SKM-1 treated with dmso at 0.1 percent for 144 hours (cell line): ENCODE measurements at regions not wholly inside any gene's neighbourhood (a gene's known extent, or its start where the extent isn't known, plus 50 kb on each side); places are given as distances from the start of the nearest gene placed in this dataset.

Source experiments
- DNase-seq: peaks from one replicate; lab custom pipeline; 2025; ENCODE audit not compliant: unreplicated experiment; lab: John Stamatoyannopoulos, UW

DNA sequence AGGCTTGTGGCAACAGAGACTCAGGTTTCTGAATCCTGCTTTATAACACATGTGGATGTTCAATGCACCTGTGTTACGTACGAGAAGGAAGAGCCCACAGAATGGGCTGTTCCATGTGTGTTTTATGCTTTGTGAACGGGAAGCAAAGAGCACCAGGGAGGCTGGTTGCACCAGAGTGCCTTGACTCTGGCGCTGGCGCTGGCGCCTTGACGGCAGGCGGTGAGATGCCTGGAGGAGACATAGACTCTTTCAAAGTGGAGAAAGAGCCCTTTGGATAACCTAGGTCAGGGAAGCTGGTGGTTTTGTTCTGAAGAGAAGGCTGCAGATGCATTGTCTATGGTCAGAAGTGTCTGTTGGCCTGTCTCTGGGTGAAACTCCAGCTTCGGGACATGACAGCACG is 80.2 kb upstream of the APCDD1 start:
- no peak for DNase-seq

DNA sequence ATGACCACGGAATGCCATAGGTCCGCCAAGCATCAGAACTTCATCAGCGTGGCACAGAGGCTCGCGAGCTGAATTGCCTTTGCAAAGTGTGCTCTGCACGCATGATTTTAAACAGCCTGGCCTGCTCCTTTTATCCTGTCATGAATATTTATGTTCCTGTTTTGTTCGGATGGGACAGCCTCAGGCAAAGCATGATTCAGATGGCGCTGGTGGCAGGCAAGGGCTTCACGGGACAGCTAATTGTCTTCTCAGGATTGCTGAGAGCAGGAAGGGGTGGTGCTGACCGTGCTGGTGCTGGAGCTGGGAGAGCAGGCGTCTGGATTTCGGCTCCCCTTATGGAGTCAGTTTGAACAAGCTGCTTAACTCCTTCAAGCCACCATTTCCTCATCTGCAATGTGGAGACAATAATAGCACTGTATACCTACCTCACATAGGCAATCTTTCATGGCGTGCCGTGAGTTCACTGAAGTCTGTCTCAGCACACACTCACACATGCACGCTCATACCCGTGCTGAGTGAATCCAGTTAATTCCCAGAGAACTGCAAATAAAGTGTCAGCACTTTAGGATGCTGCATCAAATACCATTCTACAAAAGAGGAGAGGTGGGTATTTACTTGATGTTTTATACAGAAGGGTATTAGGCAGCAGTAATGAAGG is 79.7 kb upstream of the APCDD1 start:
- DNase-seq = no peak

DNA sequence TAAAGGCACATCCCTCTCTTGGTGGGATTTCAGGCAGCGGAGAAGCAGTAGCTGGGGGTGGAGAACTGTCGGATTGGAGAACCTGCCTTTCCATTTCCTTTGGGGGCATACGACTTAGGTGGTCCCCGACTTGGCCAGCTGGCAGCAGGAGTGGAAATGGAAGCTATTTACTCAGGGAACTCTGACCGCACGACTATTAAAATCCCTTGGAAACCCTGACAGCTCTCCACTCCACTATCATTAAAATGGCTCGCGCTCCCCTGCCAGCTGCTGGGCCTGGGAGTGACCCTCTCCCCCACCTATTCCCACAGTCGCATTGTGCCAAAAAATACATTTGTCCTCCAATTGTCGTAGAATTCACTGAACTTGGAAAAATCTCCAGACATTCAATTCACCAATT is 77.7 kb upstream of the APCDD1 start:
- no peak for DNase-seq

DNA sequence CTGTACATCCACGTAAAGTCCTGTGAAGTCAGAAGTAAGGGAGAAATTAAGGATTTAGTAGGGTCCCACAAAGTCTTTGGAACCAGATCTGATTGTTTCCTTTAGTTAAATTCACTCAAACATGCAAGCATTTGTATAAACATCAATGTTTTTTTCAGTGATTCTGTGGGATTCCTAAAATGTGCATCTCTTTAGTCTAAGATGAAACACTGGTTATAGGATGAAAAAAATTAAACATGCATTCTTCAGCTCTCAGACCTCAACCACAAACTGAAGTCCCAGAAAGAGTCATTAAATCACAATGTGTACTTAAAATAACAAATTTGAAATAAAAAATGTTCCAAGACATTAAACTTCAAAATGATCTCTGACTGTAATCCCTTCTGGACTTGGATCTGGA is 76.5 kb upstream of the APCDD1 start:
- no peak for DNase-seq

DNA sequence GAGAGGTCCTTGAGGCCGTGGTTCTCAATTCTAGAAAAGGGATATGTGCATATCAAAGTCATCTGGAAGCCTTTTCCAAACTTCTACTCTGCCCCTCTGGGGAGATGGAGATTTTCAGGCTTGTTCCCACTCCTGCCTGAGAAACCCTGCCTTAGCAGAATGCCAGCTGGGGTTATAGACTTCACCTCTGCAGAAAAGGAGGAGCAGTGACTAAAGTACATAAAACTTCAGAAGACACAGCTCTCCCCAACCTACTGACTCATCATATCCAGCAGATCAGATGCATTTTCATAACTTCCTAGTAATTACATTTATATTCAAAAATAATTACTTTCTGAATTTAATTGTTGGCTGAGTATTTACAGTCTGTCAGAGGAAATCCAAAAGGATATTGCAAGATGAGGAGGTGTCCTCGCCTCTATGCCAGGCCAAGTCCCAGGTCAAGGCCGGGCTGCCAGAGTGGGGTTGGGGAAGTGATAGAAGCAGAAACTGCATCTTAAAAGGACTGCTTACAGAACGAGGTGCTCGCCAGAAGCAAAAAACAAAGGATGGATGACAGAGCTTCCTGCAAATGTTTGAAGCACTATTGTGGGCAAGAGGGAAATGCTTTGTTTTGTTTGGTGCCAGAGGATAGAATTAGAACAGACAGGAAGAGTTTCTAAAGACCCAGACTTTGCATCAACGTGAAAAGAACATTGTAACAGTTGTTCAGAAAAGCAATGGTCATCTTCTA is 75.6 kb upstream of the APCDD1 start:
- no peak for DNase-seq

DNA sequence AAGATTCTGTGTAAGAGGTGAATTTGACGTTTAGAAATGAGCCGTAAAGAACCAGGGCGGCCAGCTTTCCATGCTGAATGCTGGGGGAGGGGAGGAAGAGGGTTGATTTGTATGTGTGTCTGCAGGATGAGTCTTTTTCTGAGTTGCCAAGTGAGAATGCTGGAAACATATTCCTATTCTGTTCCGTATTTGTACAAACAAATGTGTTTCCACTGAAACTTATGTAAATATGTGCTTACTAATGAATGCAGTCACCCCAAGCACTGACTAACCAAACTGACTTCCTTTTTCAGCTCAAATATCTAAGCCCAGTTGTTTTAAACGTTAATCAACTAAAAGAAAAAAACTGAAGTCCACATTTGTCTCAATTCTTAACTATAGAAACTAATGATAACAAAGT is 74.9 kb upstream of the APCDD1 start:
- DNase-seq = no peak

DNA sequence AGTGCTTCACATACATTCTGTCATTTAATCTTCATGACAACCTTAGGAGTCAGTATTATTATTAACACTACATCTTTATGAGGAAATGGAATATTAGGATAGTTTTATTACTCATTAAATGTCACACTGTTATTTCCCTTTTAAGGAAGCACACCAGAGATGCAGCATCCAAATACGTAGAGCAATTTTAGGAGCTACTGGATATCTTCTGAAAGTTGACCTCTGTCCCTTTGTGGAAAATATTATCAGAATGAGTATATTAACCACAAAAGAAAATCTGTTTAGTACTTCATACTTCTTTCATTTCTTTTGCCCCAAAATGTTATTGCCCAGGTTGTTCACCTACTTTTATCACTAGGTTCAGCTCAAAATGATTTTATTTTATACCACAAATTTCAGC is 72.9 kb upstream of the APCDD1 start:
- DNase-seq = no peak

DNA sequence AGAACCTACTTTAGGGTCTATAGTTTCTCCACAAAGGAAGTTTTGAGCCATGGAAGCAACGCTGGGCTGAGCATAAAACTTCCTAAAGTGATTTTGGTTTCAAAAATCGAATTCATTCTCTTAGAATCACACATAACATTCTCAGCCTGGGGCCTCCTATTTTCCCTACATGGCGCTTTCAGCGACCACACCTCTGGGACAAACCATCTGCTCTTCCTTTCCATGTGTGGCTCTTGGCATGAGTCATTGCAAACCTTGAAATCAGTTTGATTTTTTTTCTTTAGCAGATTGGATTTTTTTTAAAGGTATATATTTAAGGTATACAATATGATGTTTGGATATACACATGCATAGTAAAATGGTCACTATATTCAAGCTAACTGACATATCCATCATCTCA is 72.5 kb upstream of the APCDD1 start:
- DNase-seq = no peak

DNA sequence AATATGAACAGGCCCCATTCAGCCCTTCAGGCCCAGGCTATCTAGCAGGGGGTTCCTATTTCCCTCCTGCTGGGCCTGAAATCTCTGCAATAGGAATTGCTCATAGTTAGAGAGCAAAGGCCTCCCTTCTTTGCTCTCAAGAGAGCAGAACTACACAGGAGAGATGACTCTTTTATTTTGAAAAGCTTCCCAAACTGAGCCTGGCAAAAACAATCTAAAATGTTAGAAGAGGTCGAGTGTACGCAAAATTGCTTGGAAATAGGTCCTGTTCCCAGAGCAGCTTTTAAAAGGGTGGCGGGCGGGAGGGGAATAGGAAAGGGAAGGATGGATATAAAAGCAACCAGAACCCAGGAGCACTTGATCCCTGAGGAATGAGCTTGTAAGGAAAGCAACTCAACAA is 68.4 kb upstream of the APCDD1 start:
- no peak for DNase-seq

DNA sequence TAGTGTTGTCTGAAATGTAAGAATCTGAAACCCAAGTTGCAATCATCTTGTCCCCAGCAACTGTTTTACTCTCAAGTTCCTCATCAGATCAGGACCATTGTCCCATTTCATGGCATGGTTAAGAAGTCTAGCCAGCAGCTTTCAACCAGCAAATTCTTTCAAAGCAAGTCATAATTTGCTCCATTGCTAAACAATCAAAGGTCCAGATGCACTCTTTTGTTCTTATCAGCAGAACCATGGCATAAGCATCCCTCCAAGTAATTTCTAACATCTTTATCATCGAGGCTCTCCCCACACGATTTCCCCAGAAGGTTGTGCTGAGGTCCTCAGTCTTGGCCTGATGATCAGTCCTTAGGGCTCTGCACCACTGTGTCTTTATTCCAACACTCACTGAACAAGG is 67.5 kb upstream of the APCDD1 start:
- DNase-seq = no peak

DNA sequence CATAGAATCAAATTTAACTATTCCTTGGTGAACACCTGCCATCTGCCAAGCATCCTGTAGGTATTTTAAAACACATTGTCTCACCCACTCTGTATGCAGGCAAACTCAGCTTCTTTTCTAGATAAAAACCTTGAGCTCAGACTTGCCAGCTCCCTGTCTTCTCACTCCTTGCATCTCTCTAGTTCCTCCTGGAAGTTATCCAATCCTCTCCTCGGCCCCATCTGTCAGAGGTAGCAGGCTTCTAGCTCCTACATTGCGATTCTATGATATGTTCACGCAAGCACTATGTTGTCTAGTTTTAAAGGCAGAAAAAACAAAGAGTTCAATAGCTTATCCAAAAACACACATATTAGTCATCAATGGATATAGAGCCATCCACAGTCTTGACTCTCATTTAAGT is 67.0 kb upstream of the APCDD1 start:
- DNase-seq = no peak

DNA sequence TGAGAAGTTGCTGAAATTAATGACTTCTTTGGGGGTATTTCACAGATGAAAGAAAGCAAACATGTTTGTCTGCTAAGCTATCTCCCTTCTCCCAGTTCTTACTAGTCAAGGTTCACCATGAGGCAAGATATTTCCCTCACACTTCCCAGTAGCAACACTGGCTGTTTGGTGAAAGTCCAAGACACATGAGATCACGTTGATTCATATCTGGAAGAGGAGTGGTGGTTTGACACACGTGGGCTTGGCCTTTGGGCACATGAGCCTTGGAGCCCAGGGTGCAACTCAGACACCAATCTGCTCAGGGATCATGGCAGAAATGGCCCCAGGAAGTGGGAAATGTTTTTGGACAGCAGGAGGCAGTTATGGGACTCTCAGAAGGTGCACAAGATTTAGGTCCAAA is 66.1 kb upstream of the APCDD1 start:
- DNase-seq = no peak

DNA sequence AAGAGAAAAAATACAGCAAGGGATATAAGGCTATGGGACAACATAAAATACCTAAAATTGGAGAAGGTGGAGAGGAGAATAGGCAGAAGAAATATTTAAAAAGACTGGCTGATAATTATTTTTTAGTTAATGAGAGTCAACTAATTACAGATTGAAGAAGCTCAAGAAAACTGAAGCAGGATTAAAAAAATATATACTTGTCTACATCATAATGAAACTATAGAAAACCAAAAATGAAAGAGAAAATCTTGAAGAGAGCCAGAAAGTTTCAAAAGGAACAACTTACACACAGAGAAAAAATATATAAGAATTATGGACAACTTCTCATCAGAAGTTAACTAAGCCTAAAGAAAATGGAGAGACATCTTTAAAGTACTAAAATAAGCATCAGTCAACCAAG is 62.9 kb upstream of the APCDD1 start:
- no peak for DNase-seq

DNA sequence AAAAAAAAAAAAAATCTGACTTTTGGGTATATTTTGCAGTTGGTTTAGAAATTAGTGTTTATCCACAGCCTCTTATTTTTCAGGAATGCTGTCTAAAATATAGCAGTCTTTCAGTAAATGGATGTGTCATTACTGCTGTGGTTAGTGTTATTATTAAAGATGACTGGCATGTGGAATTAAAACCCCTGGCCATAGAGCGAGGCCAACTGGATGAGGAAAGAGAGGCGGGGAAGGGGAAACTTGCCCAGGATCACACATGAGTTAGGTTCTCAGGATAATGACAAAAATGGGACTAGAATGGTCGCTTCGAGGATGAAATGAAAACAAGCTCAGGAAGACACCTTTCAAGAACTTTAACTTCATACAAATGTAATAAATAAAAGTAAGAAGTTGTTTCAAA is 57.4 kb upstream of the APCDD1 start:
- no peak for DNase-seq

DNA sequence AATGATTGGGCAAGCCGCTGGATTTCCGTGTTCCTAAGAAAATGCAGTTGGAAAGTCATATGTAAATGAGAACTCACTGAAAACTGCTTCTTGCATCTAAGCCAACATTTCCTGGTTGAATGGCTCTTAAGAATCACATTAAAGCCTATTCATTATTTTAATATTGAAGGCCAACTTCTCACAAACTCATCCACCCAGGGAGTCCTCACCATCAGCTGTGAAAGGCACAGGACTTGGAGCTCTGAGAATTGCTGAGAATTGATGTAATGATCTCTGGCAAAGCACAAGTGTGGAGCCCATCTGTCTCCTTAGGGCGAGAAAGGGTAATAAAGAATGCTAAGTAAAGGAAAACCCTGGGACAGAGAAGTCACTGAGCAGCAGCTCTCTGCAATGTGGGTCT is 55.9 kb upstream of the APCDD1 start:
- DNase-seq = no peak

DNA sequence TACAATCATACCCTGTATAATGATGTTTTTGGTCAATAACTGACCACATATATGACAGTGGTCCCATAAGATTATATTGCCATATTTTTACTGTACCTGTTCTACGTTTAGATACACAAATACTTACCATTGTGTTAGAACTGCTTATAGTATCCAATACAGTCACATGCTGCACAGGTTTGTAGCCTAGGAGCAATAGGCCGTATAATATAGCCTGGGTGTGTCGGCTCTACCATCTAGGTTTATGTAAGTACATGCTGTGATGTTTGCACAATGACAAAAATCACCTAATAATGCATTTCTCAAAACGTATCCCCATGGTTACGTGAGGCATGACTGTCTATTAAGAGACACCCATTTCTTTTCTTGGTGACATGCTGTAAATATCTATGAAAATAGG is 55.0 kb upstream of the APCDD1 start:
- DNase-seq = no peak

DNA sequence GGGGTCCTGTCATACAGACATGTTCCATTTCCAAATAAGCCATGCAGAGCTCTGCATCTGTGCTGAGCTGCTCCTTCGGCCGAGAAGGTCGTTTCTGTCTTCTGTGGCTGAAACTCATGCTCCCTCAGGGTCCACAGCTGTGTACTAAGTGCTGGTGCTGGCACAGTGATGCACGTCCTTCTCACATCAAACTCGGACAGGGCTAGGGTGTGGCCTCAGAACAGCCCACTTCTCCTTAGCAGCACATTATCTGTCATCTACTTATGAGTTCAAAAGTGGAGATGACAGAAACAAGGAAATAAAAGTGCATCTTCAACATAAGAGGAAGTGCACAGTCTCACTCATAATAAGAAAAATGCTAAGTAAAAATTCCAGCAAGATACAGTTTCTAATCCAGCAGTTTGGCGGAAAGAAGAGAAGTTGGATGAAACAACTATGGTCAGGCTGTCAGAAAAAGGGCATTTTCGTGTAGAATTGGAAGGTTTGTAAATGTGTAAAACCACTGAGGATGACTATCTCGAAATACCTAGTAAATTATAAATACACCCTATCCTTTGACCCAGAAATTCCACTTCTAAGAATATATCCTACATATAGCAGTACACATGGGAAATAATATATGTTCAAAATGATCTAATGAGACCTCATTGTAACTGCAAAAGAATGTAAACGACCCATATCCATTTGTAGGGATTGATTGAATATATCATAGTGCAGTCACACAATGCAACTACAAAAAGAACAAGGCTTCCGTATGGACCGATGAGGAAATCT is 53.7 kb upstream of the APCDD1 start:
- no peak for DNase-seq

DNA sequence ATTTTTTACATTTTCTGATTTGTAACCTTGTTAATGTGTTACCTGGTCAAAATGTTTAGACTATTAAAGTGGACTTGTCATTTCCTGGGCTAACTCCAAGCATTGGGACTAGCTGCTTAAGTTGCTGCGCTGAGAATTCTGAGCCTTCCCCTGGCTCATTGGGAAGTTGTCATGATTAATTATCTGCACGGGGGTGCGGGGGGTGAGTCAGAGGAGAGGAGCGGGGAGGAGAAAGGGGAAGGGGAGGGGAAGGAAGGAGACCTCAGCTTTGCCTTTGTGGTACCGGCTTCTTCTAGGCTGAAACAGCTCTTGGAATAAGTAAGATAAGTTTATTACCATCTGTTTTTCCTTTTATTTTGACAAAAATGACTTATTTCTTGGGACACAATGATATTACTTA is 52.9 kb upstream of the APCDD1 start:
- no peak for DNase-seq

DNA sequence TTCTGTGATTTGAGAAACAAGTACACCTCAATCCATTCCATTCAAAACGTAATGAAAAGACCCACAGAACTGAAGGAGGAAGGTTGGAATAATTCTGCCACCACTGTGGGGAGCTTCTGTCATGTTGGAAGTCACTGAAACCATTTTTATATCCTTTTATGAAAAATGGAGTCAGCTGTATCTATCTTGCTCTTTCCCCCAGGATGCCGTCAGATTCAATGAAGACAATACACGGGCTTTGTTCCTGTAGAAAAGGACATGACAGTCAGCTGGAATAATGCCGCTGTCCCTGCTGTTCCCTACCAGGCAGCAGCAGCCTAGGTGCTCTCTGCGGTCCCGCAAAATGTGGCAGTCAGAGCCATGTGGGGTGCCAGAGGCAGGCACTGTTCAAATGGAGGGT is 52.5 kb upstream of the APCDD1 start:
- no peak for DNase-seq

DNA sequence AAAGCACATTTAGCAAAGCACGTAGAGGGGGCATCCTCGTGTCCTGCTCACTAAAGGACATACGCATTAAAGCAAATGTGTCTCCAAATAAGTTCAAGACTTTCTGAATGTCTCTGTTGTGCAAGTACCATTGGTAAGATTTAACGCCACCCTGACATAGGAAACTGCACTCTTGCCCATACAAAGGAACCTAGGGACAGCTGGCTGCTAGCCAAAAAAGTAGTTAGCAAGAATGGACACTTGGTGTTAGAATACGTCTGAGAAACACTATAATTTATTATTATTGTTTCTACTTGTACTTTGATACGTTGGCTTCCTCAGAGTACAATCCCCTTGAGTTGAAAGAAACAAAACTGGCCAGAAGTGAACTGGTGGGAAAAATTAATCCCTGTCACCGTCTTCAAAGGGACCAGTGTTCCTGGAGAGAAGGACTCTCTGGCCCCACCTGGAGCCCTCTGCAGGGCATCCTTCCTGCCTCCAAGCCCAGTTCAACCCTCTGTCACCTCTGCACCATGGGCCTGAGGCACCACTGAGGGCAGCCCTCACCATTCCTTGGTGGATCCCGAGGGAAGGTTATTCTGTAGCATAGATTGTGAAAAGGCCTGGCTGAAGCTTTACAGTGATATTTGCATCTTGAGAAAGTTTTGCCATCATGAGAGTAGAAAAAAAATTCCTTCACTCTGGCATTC is 51.4 kb upstream of the APCDD1 start:
- no peak for DNase-seq

DNA sequence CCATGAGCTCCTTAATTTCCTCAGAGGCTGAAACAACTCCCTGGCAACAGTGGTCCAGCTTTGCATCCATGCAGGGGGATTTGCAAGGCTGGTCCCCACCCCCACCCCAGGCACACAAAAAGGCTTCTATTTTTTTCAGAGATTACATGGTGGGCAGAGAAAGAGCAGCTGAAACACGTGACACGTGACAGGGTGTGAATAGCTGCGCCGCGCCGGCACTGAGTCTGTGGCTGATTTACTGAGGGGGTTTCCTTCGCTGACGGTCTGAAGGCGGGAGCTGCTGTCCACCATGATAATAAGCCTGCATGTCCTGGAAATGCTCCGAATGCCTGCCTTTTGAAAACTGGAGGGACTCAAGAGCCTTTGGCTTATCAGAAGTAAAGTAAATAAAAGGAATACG is 50.7 kb upstream of the APCDD1 start:
- no peak for DNase-seq

DNA sequence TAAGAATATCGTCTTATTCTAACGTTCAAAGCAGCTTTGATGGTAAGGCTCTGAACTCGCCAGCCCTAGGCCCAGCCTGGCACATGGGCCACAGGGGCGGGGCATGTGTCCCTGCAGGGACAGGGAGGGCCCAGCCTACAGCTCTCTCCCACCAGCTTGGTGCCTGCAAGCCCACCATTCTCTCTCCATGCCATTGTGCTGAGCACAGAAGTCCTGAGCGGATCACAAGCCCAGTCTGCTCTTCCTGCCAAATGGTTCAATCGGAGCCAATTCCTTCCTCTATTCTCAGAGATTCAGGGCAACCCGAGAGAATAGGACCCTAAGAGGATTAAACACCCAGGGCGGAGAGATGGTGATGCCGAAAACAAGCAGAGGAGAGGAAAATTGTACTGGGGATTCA is 50.3 kb upstream of the APCDD1 start:
- DNase-seq = no peak
